ENCODE measurements at regions not wholly inside any gene's neighbourhood (a gene's known extent, or its start where the extent isn't known, plus 50 kb on each side); places are given as distances from the start of the nearest gene placed in this dataset.

DNA sequence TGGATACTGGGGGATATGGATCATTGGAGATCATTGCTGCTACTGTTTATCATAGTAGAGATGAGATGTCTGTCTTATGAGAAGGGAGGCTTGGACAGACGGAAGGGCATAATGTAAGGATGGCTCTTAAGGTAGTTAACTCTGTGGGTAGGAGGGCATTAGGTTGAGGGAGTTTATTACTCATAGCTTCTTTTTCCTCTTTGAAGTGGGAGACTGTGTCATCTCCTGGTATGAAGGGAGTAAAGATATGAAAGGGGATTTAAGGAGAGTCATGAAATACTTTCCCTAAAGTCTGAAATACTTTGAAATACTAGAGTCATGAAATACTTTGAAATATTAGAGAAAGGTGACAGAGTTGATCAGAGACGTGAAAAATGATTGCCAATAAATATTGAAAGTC is 255.5 kb upstream of the PITX2 start:
- no peak for DNase-seq (ENCODE audit: low spot score)
- TF ChIP-seq JUND (IDR thresholded peaks at IDR 0.05) = no peak
- no peak for TF ChIP-seq ZBTB33 (IDR thresholded peaks at IDR 0.05)
- no peak for TF ChIP-seq TAF1 (conservative IDR thresholded peaks at IDR 0.05)
- no peak for TF ChIP-seq YY1 (IDR thresholded peaks at IDR 0.05)
- TF ChIP-seq REST (IDR thresholded peaks at IDR 0.05) = no peak
- TF ChIP-seq HNF4A (conservative IDR thresholded peaks at IDR 0.05) = no peak
- TF ChIP-seq EGR1 (IDR thresholded peaks at IDR 0.05; ENCODE audit: low read depth in 2 of 2) = no peak
- no peak for TF ChIP-seq NR2F2 (IDR thresholded peaks at IDR 0.05)
- no peak for TF ChIP-seq FOXA2 (IDR thresholded peaks at IDR 0.05)
- WGBS = 80% methylated on average over 2 of the region's 2 CpGs
- Histone ChIP-seq H3K4me3 (ENCODE audit: low read depth in 1 of 3, low read length in 3 of 3) (no peak overlapping the region), H3K36me3 (ENCODE audit: control insufficient read depth in 4 of 4, insufficient read depth in 3 of 4, low read depth in 1 of 4, low read length in 3 of 4) (no peaks in the 10 kb centered on the region), H3K9ac (ENCODE audit: low read depth in 1 of 2, low read length in 2 of 2) (no peak overlapping the region), H3K27me3 (ENCODE audit: control insufficient read depth in 4 of 4, insufficient read depth in 4 of 4, low read length in 3 of 4) (no peaks in the 10 kb centered on the region), H3K4me1 (ENCODE audit: control insufficient read depth in 4 of 4, insufficient read depth in 4 of 4, low read length in 3 of 4) (no peaks in the 10 kb centered on the region), H3K9me3 (ENCODE audit: control insufficient read depth in 4 of 4, low read length in 3 of 4) (no peaks in the 10 kb centered on the region), H3K27ac (ENCODE audit: low read depth in 1 of 2, low read length in 2 of 2) (no peak overlapping the region)

DNA sequence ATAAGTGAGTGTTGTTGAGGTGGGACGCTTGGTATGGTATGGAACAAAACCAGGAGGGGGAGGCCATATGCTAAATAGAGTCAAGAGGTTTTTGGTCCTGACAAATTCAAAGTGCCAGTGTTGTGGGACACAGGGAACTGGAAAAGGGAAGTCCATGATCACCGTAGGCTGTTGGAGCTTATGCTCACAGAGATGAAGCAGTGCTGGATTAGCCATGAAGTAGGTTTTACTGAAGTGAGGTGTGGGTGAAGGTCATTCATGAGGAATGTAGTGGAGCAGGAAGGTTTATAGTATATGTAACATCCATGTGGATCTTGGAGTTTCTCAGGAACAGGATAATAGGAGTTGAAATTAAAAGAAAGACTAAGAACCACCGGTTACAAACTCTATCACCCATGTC is 256.1 kb upstream of the PITX2 start:
- Histone ChIP-seq H3K9ac (ENCODE audit: low read depth in 1 of 2, low read length in 2 of 2) (no peak overlapping the region), H3K4me3 (ENCODE audit: low read depth in 1 of 3, low read length in 3 of 3) (no peak overlapping the region), H3K27ac (ENCODE audit: low read depth in 1 of 2, low read length in 2 of 2) (no peak overlapping the region), H3K9me3 (ENCODE audit: control insufficient read depth in 4 of 4, low read length in 3 of 4) (no peaks in the 10 kb centered on the region), H3K4me1 (ENCODE audit: control insufficient read depth in 4 of 4, insufficient read depth in 4 of 4, low read length in 3 of 4) (no peaks in the 10 kb centered on the region), H3K27me3 (ENCODE audit: control insufficient read depth in 4 of 4, insufficient read depth in 4 of 4, low read length in 3 of 4) (no peaks in the 10 kb centered on the region), H3K36me3 (ENCODE audit: control insufficient read depth in 4 of 4, insufficient read depth in 3 of 4, low read depth in 1 of 4, low read length in 3 of 4) (no peaks in the 10 kb centered on the region)
- no peak for DNase-seq (ENCODE audit: low spot score)
- WGBS = 83% methylated on average over 3 of the region's 3 CpGs
- TF ChIP-seq SP1 (IDR thresholded peaks at IDR 0.05) (no peak), RAD21 (IDR thresholded peaks at IDR 0.05) (no peak), FOXA1 (IDR thresholded peaks at IDR 0.05) (no peak), EGR1 (IDR thresholded peaks at IDR 0.05; ENCODE audit: low read depth in 2 of 2) (no peak), HNF4A (conservative IDR thresholded peaks at IDR 0.05) (no peak), JUND (IDR thresholded peaks at IDR 0.05) (no peak), HNF4G (IDR thresholded peaks at IDR 0.05) (no peak)
- TF ChIP-seq, protein P1, sequence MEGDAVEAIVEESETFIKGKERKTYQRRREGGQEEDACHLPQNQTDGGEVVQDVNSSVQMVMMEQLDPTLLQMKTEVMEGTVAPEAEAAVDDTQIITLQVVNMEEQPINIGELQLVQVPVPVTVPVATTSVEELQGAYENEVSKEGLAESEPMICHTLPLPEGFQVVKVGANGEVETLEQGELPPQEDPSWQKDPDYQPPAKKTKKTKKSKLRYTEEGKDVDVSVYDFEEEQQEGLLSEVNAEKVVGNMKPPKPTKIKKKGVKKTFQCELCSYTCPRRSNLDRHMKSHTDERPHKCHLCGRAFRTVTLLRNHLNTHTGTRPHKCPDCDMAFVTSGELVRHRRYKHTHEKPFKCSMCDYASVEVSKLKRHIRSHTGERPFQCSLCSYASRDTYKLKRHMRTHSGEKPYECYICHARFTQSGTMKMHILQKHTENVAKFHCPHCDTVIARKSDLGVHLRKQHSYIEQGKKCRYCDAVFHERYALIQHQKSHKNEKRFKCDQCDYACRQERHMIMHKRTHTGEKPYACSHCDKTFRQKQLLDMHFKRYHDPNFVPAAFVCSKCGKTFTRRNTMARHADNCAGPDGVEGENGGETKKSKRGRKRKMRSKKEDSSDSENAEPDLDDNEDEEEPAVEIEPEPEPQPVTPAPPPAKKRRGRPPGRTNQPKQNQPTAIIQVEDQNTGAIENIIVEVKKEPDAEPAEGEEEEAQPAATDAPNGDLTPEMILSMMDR (IDR thresholded peaks at IDR 0.05; ENCODE audit: low read depth, low read length, missing input control) = no peak

Data from liver (tissue), 8 donors.